Upper lobe of left lung (tissue), 4 donors: ENCODE measurements at regions not wholly inside any gene's neighbourhood (a gene's known extent, or its start where the extent isn't known, plus 50 kb on each side); places are given as distances from the start of the nearest gene placed in this dataset.

Source experiments
- CTCF ChIP-seq, 6 experiments: fragments of 450-650 bp in 4 of 6; fragments of 200-600 bp in 2 of 6; sonication (generic) in 2 of 6; IDR thresholded peaks; one replicate each; pipeline ENCODE4 v1.5.1; 2016 to 2019; ENCODE audit warnings: antibody characterized with exemption in 6 of 6
- POLR2AphosphoS5 ChIP-seq, 2 donors: sonication (generic); formaldehyde crosslinking; IDR thresholded peaks; one replicate each; pipeline ENCODE4 v1.5.1; 2017; ENCODE audit warnings: antibody characterized with exemption in 2 of 2

- no peak for TF ChIP-seq POLR2AphosphoS5 (IDR thresholded peaks at IDR 0.05)
- TF ChIP-seq CTCF (IDR thresholded peaks at IDR 0.05) = no peak
Observed at GRCh38 chr6:134719911-134720310, 230.0 kb downstream of the ALDH8A1 start.
